Gastroesophageal sphincter (tissue), 4 donors: ENCODE measurements at regions not wholly inside any gene's neighbourhood (a gene's known extent, or its start where the extent isn't known, plus 50 kb on each side); places are given as distances from the start of the nearest gene placed in this dataset.

Experiments
- ATAC-seq: fragments of 150-250 bp; one replicate; pipeline ENCODE4 v1.9.1; 2016; ENCODE audit warnings: mild to moderate bottlenecking, moderate library complexity
- H3K27ac ChIP-seq, 4 donors: fragments of 200-600 bp; sonication (generic) in 3 of 4; 1 replicate in 3 of 4; 2 replicates in 1 of 4; pipeline ENCODE4 v1.5.1; 2016 to 2019
- H3K27me3 ChIP-seq: fragments of 200-600 bp; sonication (generic); one replicate; pipeline ENCODE4 v1.5.1; 2019
- H3K36me3 ChIP-seq, 2 donors: fragments of 200-600 bp; sonication (generic); one replicate each; pipeline ENCODE4 v1.5.1; 2019; ENCODE audit warnings: control low read depth in 1 of 2
- H3K4me1 ChIP-seq, 3 donors: fragments of 200-600 bp; sonication (generic); 1 replicate in 2 of 3; 2 replicates in 1 of 3; pipeline ENCODE4 v1.5.1; 2016 to 2019; ENCODE audit warnings: control low read depth in 2 of 3
- H3K4me3 ChIP-seq, 2 donors: fragments of 200-600 bp; sonication (generic); one replicate each; pipeline ENCODE4 v1.5.1; 2019; ENCODE audit warnings: mild to moderate bottlenecking in 1 of 2, moderate library complexity in 1 of 2
- H3K9me3 ChIP-seq, 3 donors: fragments of 200-600 bp; sonication (generic); one replicate each; pipeline ENCODE4 v1.5.1; 2017 to 2019; ENCODE audit warnings: control low read depth in 2 of 3
- EP300 ChIP-seq: sonication (generic); formaldehyde crosslinking; IDR thresholded peaks from one replicate; pipeline ENCODE4 v1.6.1; 2017; ENCODE audit warnings: antibody characterized with exemption, mild to moderate bottlenecking
- POLR2A ChIP-seq, 2 donors: fragments of 450-650 bp; IDR thresholded peaks; one replicate each; pipeline ENCODE4 v1.6.1; 2017; ENCODE audit warnings: antibody characterized with exemption in 2 of 2, mild to moderate bottlenecking in 2 of 2, moderate library complexity in 1 of 2
- POLR2AphosphoS5 ChIP-seq: sonication (generic); formaldehyde crosslinking; IDR thresholded peaks from one replicate; pipeline ENCODE4 v1.6.1; 2017; ENCODE audit warnings: antibody characterized with exemption
- WGBS, 2 donors: methylation state at CpG; one replicate each; pipeline ENCODE4 v1.1.5; 2018; ENCODE audit warnings: low coverage in 1 of 2; 5-methylcytosine and 5-hydroxymethylcytosine counted together
- TF ChIP-seq, protein P1 (sequence below), 4 experiments: fragments of 200-600 bp in 2 of 4; fragments of 450-650 bp in 2 of 4; sonication (generic) in 1 of 4; IDR thresholded peaks; one replicate each; pipeline ENCODE4 v1.5.1; 2017 to 2019; ENCODE audit warnings: antibody characterized with exemption in 4 of 4, mild to moderate bottlenecking in 2 of 4, moderate library complexity in 2 of 4

DNA sequence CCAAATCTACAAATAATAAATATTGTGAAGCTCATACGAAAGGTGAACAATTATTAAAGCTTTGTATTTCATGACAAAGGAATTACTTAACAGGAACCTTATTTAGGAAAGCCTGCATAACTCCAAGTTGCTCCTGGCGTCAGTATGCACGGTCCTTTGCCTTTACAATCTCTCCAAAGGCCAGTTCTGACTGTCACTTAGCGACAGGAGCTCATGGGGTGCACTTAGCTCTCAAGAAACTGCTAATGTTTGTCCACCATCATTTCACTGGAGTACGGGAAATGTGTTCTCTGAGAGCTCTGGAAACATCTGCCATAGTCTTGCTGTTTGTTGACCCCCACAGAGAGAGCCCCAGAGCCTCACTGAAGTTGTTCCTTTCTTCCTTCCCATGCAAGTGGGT, 781.5 kb upstream of the POM121L12 start:
- no peaks in the 10 kb centered on the region for H3K9me3 ChIP-seq
- H3K27me3 ChIP-seq, result no peaks in the 10 kb centered on the region
- H3K27ac ChIP-seq, result no peak overlapping the region
- H3K36me3 ChIP-seq, result no peaks in the 10 kb centered on the region
- no peak for TF ChIP-seq POLR2A (IDR thresholded peaks at IDR 0.05)
- TF ChIP-seq, protein P1, sequence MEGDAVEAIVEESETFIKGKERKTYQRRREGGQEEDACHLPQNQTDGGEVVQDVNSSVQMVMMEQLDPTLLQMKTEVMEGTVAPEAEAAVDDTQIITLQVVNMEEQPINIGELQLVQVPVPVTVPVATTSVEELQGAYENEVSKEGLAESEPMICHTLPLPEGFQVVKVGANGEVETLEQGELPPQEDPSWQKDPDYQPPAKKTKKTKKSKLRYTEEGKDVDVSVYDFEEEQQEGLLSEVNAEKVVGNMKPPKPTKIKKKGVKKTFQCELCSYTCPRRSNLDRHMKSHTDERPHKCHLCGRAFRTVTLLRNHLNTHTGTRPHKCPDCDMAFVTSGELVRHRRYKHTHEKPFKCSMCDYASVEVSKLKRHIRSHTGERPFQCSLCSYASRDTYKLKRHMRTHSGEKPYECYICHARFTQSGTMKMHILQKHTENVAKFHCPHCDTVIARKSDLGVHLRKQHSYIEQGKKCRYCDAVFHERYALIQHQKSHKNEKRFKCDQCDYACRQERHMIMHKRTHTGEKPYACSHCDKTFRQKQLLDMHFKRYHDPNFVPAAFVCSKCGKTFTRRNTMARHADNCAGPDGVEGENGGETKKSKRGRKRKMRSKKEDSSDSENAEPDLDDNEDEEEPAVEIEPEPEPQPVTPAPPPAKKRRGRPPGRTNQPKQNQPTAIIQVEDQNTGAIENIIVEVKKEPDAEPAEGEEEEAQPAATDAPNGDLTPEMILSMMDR (IDR thresholded peaks at IDR 0.05), result no peak
- no peak for TF ChIP-seq POLR2AphosphoS5
- TF ChIP-seq EP300, result no peak
- ATAC-seq, result no peak
- H3K4me3 ChIP-seq, result no peak overlapping the region
- no peaks in the 10 kb centered on the region for H3K4me1 ChIP-seq
- WGBS, 2 donors, result 66 to 77% methylated on average over 3 to 5 of the region's 5 CpGs

DNA sequence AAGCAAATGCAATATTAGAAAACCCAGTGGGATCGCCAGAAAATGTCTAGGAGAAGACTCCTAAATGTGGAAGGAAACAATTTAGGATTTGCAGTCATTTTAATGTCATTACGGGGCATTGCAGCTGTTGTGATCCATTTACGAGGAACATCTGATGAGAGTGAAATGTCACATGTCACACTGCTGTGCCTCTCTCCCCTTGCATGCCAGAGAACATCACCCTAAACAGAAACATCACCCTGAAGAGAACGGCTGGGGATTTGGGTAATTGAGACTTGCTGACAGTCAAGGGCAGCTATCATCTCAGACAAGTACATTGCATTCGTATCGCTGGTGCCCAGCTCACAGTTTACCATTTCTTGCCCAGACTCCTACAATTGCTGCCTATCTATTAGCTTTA, 785.7 kb upstream of the POM121L12 start:
- Histone ChIP-seq H3K27me3 (no peaks in the 10 kb centered on the region), H3K9me3 (no peaks in the 10 kb centered on the region), H3K27ac (no peak overlapping the region), H3K4me3 (no peak overlapping the region), H3K36me3 (no peaks in the 10 kb centered on the region), H3K4me1 (no peaks in the 10 kb centered on the region)
- WGBS, 2 donors, result 48 to 56% methylated on average over 6 of the region's 6 CpGs
- TF ChIP-seq EP300, result no peak
- TF ChIP-seq POLR2A (IDR thresholded peaks at IDR 0.05), result no peak
- TF ChIP-seq, protein P1 (IDR thresholded peaks at IDR 0.05), result no peak
- TF ChIP-seq POLR2AphosphoS5, result no peak
- no peak for ATAC-seq

DNA sequence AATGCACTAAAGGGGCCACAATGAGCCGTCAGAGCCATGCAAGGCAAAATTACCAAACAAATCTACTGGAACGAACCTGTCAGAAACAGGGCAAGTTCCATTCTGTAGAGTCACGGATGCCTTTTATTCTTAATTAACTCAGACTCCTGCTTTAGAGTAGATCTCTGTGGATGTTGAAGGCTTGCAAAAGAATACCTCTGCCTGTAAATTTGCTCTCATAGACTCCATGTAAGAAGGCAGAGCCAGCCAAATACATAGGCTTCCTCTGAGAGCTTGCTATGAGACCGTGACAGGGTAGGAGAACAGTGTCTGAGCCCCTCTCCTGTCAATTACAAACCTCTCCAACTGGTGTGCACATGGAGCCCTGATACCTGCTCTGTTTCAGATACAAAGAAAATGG, 787.9 kb upstream of the POM121L12 start:
- H3K36me3 ChIP-seq, result no peaks in the 10 kb centered on the region
- ATAC-seq, result no peak
- H3K4me3 ChIP-seq, result no peak overlapping the region
- H3K27ac ChIP-seq, result no peak overlapping the region
- no peaks in the 10 kb centered on the region for H3K4me1 ChIP-seq
- no peaks in the 10 kb centered on the region for H3K27me3 ChIP-seq
- 84 to 88% methylated on average over 4 of the region's 4 CpGs for WGBS, 2 donors
- TF ChIP-seq POLR2AphosphoS5 (no peak), POLR2A (IDR thresholded peaks at IDR 0.05) (no peak), EP300 (no peak)
- TF ChIP-seq, protein P1 (IDR thresholded peaks at IDR 0.05), result no peak
- H3K9me3 ChIP-seq, result no peaks in the 10 kb centered on the region

DNA sequence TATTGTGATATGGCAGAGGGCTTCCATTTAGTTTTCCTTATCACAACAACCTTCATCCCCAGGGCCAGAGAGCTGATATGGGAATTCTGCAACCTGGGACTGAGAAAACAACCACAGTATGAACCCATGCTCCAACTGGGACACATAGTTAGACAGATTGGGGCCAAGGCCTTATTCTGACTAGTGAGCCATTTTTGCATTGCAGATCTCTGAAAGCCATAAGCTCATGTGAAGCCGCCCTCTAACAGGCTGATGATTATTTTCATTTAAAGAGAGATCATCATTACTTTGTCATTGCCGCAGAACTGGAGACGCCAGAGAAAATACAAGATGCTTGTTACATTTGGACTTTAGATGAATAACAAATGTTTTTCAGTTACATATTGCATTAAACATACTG, 791.7 kb upstream of the POM121L12 start:
- no peaks in the 10 kb centered on the region for H3K27me3 ChIP-seq
- no peak for ATAC-seq
- no peak overlapping the region for H3K27ac ChIP-seq
- no peak for TF ChIP-seq POLR2A (IDR thresholded peaks at IDR 0.05)
- TF ChIP-seq, protein P1 (IDR thresholded peaks at IDR 0.05), result no peak
- TF ChIP-seq POLR2AphosphoS5, result no peak
- TF ChIP-seq EP300, result no peak
- no peaks in the 10 kb centered on the region for H3K36me3 ChIP-seq
- H3K9me3 ChIP-seq, result no peaks in the 10 kb centered on the region
- no peaks in the 10 kb centered on the region for H3K4me1 ChIP-seq
- WGBS, 2 donors, result 87 to 95% methylated on average over 2 to 3 of the region's 3 CpGs
- H3K4me3 ChIP-seq, result no peak overlapping the region

DNA sequence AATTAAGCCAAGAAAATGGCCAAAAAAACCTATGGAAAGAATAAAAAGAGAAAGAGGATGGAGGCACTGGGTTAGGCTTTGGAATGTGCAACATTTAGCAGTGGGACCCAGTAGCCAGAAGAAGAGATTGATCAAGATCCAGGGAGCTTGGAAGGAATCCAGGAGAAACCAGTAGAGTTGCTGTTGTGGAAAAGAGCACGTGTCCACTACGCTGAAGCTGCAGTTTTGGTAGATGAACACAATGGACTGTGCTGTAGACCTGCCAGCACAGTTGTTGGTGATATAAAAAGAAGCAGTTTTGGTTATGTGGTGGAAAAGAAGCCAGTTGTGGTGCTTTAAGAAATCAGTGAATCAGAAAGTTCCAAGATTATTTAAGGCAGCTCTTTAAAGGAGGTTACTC, 802.2 kb upstream of the POM121L12 start:
- H3K36me3 ChIP-seq, result no peaks in the 10 kb centered on the region
- H3K4me1 ChIP-seq, result no peaks in the 10 kb centered on the region
- ATAC-seq, result no peak
- no peaks in the 10 kb centered on the region for H3K27me3 ChIP-seq
- H3K9me3 ChIP-seq, result peaks cover 0 to 15% (median 0%) of the 10 kb centered on the region in 3 donors
- no peak overlapping the region for H3K4me3 ChIP-seq
- TF ChIP-seq, protein P1 (IDR thresholded peaks at IDR 0.05), result no peak
- TF ChIP-seq POLR2A (IDR thresholded peaks at IDR 0.05) (no peak), EP300 (no peak), POLR2AphosphoS5 (no peak)
- WGBS, 2 donors, result 51 to 88% methylated on average over 2 of the region's 2 CpGs
- H3K27ac ChIP-seq, result no peak overlapping the region
